H1 (cell line): ENCODE measurements at regions not wholly inside any gene's neighbourhood (a gene's known extent, or its start where the extent isn't known, plus 50 kb on each side); places are given as distances from the start of the nearest gene placed in this dataset.

Source experiments
- CTCF ChIA-PET: fragments of 300-600 bp; sonication (Branson Sonifier 250); formaldehyde crosslinking; loops from one replicate; lab custom pipeline; 2021; ENCODE audit not compliant: partially characterized antibody; lab: Charles Lee
- POLR2A ChIA-PET: fragments of 300-600 bp; sonication (Branson Sonifier 250); formaldehyde crosslinking; loops from one replicate; lab custom pipeline; 2021; ENCODE audit warnings: inconsistent platforms; ENCODE audit not compliant: partially characterized antibody; lab: Charles Lee
- DNase-seq, 2 experiments: peaks; one replicate each; pipeline versions ENCODE4 v3.0.0 to v3.0.0-alpha.2; 2010 to 2022; ENCODE audit warnings: low spot score in 2 of 2, low read depth in 1 of 2, mixed read lengths in 1 of 2
- FAIRE-seq: peaks from 2 replicates; lab custom pipeline; 2011; peaks lifted over from hg19 to GRCh38; lab: Jason Lieb, UNC
- H2AFZ ChIP-seq: 2 replicates; pipeline ENCODE4 v1.8.1; 2012; ENCODE audit warnings: low read length, inconsistent platforms
- H2AK5ac ChIP-seq: 2 replicates; pipeline ENCODE4 v1.6.1; 2013; ENCODE audit warnings: low read depth, low read length
- H2BK120ac ChIP-seq: replicated peaks from 2 replicates; pipeline ENCODE3; 2013; ENCODE audit warnings: low read depth, low read length, inconsistent platforms
- H2BK12ac ChIP-seq: 2 replicates; pipeline ENCODE4 v1.6.1; 2013; ENCODE audit warnings: low read depth, low read length
- H2BK15ac ChIP-seq: 2 replicates; pipeline ENCODE4 v1.6.1; 2013; ENCODE audit warnings: low read length
- H2BK20ac ChIP-seq: 2 replicates; pipeline ENCODE4 v1.6.1; 2013; ENCODE audit warnings: low read length
- H2BK5ac ChIP-seq: 2 replicates; pipeline ENCODE4 v1.6.1; 2013; ENCODE audit warnings: low read depth, low read length
- H3K14ac ChIP-seq: 2 replicates; pipeline ENCODE4 v1.6.1; 2013; ENCODE audit warnings: inconsistent platforms; ENCODE audit not compliant: insufficient read length
- H3K18ac ChIP-seq: 2 replicates; pipeline ENCODE4 v1.6.1; 2013; ENCODE audit warnings: low read length; ENCODE audit errors: extremely low read depth
- H3K23ac ChIP-seq: 2 replicates; pipeline ENCODE4 v1.6.1; 2013; ENCODE audit warnings: inconsistent platforms; ENCODE audit not compliant: insufficient read length
- H3K23me2 ChIP-seq: 2 replicates; pipeline ENCODE4 v1.6.1; 2013; ENCODE audit warnings: low read depth, low read length
- H3K27ac ChIP-seq: 2 replicates; pipeline ENCODE4 v1.6.1; 2011; ENCODE audit warnings: low read depth, low read length, inconsistent platforms
- H3K27me3 ChIP-seq, 4 experiments: replicated peaks in 1 of 4; 1 replicate in 1 of 4; 2 replicates in 3 of 4; pipeline versions ENCODE4 v1.6.1 to v1.8.1; 2011 to 2013; ENCODE audit warnings: low read length in 3 of 4, mild to moderate bottlenecking in 3 of 4, inconsistent platforms in 2 of 4, mixed read lengths in 2 of 4, moderate library complexity in 1 of 4; ENCODE audit not compliant: control insufficient read depth in 3 of 4, insufficient read depth in 3 of 4; ENCODE audit errors: extremely low read depth in 1 of 4
- H3K36me3 ChIP-seq, 4 experiments: 2 replicates each; pipeline versions ENCODE4 v1.6.1 to v1.8.1; 2011 to 2013; ENCODE audit warnings: mild to moderate bottlenecking in 4 of 4, low read length in 3 of 4, moderate library complexity in 2 of 4, control low read depth in 1 of 4, inconsistent platforms in 1 of 4; ENCODE audit not compliant: insufficient read depth in 4 of 4, control insufficient read depth in 2 of 4
- H3K4ac ChIP-seq: replicated peaks from 2 replicates; pipeline ENCODE3; 2013; ENCODE audit warnings: low read length, low read depth, mixed read lengths, inconsistent platforms; ENCODE audit not compliant: insufficient read length
- H3K4me1 ChIP-seq, 4 experiments: replicated peaks in 1 of 4; 1 replicate in 1 of 4; 2 replicates in 3 of 4; pipeline versions ENCODE4 v1.6.1 to v1.8.1; 2011 to 2013; ENCODE audit warnings: low read length in 3 of 4, inconsistent platforms in 2 of 4, mixed read lengths in 1 of 4; ENCODE audit not compliant: insufficient read depth in 4 of 4, control insufficient read depth in 3 of 4
- H3K4me2 ChIP-seq, 2 experiments: 2 replicates each; pipeline versions ENCODE4 v1.6.1 to v1.8.1; 2011 to 2013; ENCODE audit warnings: low read depth in 2 of 2, low read length in 2 of 2, control low read depth in 1 of 2, inconsistent platforms in 1 of 2, mild to moderate bottlenecking in 1 of 2; ENCODE audit not compliant: insufficient read depth in 1 of 2
- H3K4me3 ChIP-seq, 4 experiments: fragments of 200-600, 300-600 bp in 1 of 4; sonication (generic), shearing (Covaris generic), sonication (Bioruptor Twin) in 1 of 4; 2 replicates each; pipeline versions ENCODE4 v1.5.1 to v1.8.1; 2011 to 2016; ENCODE audit warnings: low read length in 4 of 4, low read depth in 3 of 4, control low read depth in 2 of 4, inconsistent platforms in 2 of 4, mild to moderate bottlenecking in 2 of 4, mixed read lengths in 1 of 4, moderate library complexity in 1 of 4; ENCODE audit not compliant: insufficient read depth in 2 of 4; ENCODE audit errors: extremely low read depth in 1 of 4
- H3K56ac ChIP-seq: replicated peaks from 2 replicates; pipeline ENCODE3; 2013; ENCODE audit warnings: low read depth, mild to moderate bottlenecking, mixed read lengths, low read length, inconsistent platforms; ENCODE audit not compliant: insufficient read length
- H3K79me1 ChIP-seq: 2 replicates; pipeline ENCODE4 v1.6.1; 2013; ENCODE audit warnings: low read depth, low read length, control low read depth
- H3K79me2 ChIP-seq, 2 experiments: 2 replicates each; pipeline versions ENCODE4 v1.6.1 to v1.8.1; 2012 to 2013; ENCODE audit warnings: low read length in 2 of 2, mild to moderate bottlenecking in 2 of 2, inconsistent platforms in 1 of 2; ENCODE audit not compliant: insufficient read depth in 2 of 2, control insufficient read depth in 1 of 2
- H3K9ac ChIP-seq, 4 experiments: replicated peaks in 1 of 4; 1 replicate in 1 of 4; 2 replicates in 3 of 4; pipeline versions ENCODE4 v1.6.1 to v1.8.1; 2011 to 2013; ENCODE audit warnings: low read depth in 3 of 4, low read length in 3 of 4, control low read depth in 2 of 4, mild to moderate bottlenecking in 2 of 4, moderate library complexity in 2 of 4, inconsistent platforms in 1 of 4; ENCODE audit errors: extremely low read depth in 1 of 4
- H3K9me3 ChIP-seq, 2 experiments: 2 replicates each; pipeline versions ENCODE4 v1.6.1 to v1.8.1; 2012 to 2013; ENCODE audit warnings: mild to moderate bottlenecking in 2 of 2, moderate library complexity in 2 of 2, control low read depth in 1 of 2, inconsistent platforms in 1 of 2, low read depth in 1 of 2, low read length in 1 of 2, mixed read lengths in 1 of 2; ENCODE audit not compliant: insufficient read depth in 2 of 2
- H4K20me1 ChIP-seq, 2 experiments: replicated peaks in 1 of 2; 2 replicates each; pipeline versions ENCODE3 to v1.8.1; 2011 to 2013; ENCODE audit warnings: inconsistent platforms in 2 of 2, low read length in 2 of 2, mild to moderate bottlenecking in 1 of 2; ENCODE audit not compliant: insufficient read depth in 2 of 2, control insufficient read depth in 1 of 2
- H4K5ac ChIP-seq: 2 replicates; pipeline ENCODE4 v1.6.1; 2013; ENCODE audit warnings: low read length, low read depth, mixed read lengths, inconsistent platforms; ENCODE audit not compliant: insufficient read length
- H4K8ac ChIP-seq: 2 replicates; pipeline ENCODE4 v1.8.0; 2013; ENCODE audit warnings: mild to moderate bottlenecking, moderate library complexity, low read length, inconsistent platforms; ENCODE audit not compliant: insufficient read depth; ENCODE audit errors: extremely low read depth
- H4K91ac ChIP-seq: replicated peaks from 2 replicates; pipeline ENCODE3; 2013; ENCODE audit warnings: low read length, mixed read lengths, inconsistent platforms; ENCODE audit not compliant: insufficient read length
- CEBPB ChIP-seq: IDR thresholded peaks from 2 replicates; pipeline ENCODE4 v1.6.1; 2012; ENCODE audit warnings: low read depth, low read length
- E2F6 ChIP-seq: IDR thresholded peaks from 2 replicates; pipeline ENCODE4 v1.6.1; 2012; ENCODE audit warnings: inconsistent platforms
- GTF2F1 ChIP-seq: IDR thresholded peaks from 2 replicates; pipeline ENCODE4 v1.6.1; 2012; ENCODE audit warnings: low read depth, low read length, improper control_type of control experiment, borderline replicate concordance
- KDM1A ChIP-seq: fragments of 200-600, 300-600 bp; sonication (generic); IDR thresholded peaks from 2 replicates; pipeline ENCODE4 v1.7.1; 2016; ENCODE audit warnings: mild to moderate bottlenecking, low read length, borderline replicate concordance
- RNF2 ChIP-seq: fragments of 200-900, 300-1000 bp; sonication (generic); IDR thresholded peaks from 2 replicates; pipeline ENCODE4 v1.7.1; 2016; ENCODE audit warnings: borderline replicate concordance, low read depth, mild to moderate bottlenecking, antibody characterized with exemption, low read length; ENCODE audit not compliant: poor library complexity, severe bottlenecking; ENCODE audit errors: missing control alignments
- SIX5 ChIP-seq: IDR thresholded peaks from 2 replicates; pipeline ENCODE4 v1.6.1; 2011; ENCODE audit warnings: mild to moderate bottlenecking, low read depth, low read length
- SP4 ChIP-seq: IDR thresholded peaks from 2 replicates; pipeline ENCODE4 v1.6.1; 2012; ENCODE audit warnings: low read length, inconsistent platforms
- TBP ChIP-seq: IDR thresholded peaks from 2 replicates; pipeline ENCODE4 v1.6.1; 2011; ENCODE audit warnings: low read depth, low read length, improper control_type of control experiment
- YY1 ChIP-seq: IDR thresholded peaks from 2 replicates; pipeline ENCODE4 v1.6.1; 2011; ENCODE audit warnings: low read depth, mild to moderate bottlenecking, low read length
- ZNF274 ChIP-seq: IDR thresholded peaks from 2 replicates; pipeline ENCODE4 v1.7.0; 2012; ENCODE audit warnings: low read length, borderline replicate concordance; ENCODE audit errors: extremely low read depth

DNA sequence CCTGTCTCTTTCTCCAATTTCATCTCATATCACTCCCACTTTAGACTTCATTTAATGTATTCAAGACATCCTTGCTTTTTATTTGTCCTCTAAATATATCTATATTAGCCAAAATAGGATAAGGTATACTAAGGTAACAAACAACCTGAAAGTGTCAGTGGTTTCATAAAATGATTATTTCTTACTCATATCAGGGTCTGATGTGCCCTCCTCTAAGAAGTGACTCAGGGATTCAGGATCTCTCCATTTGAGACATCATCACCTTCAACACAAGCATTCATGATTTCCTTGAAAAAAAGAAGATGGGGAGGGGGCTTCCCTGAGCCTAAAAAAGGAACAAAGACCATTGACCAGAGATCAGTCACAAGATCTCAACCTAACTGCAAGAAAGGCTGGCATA, 131.4 kb upstream of the POU2AF2 start:
- DNase-seq (no peak), FAIRE-seq (no peak)
- no peaks in the 10 kb centered on the region for H3K27me3 ChIP-seq
- no peak overlapping the region for H4K91ac ChIP-seq
- no peak overlapping the region for H3K4ac ChIP-seq
- H3K9me3 ChIP-seq = no peaks in the 10 kb centered on the region
- no peak overlapping the region for H2AK5ac ChIP-seq
- no peaks in the 10 kb centered on the region for H3K79me2 ChIP-seq
- H2BK20ac ChIP-seq = no peak overlapping the region
- no peak overlapping the region for H2AFZ ChIP-seq
- H3K9ac ChIP-seq = no peak overlapping the region
- H3K4me2 ChIP-seq = no peak overlapping the region
- no peak overlapping the region for H2BK15ac ChIP-seq
- H3K79me1 ChIP-seq = no peaks in the 10 kb centered on the region
- H3K4me1 ChIP-seq = no peaks in the 10 kb centered on the region
- no peak overlapping the region for H3K56ac ChIP-seq
- H2BK12ac ChIP-seq = no peak overlapping the region
- H3K23ac ChIP-seq = no peak overlapping the region
- no peak overlapping the region for H3K14ac ChIP-seq
- TF ChIP-seq RNF2 (no peak), GTF2F1 (no peak), ZNF274 (no peak), YY1 (no peak), SP4 (no peak), E2F6 (no peak), CEBPB (no peak), TBP (no peak), SIX5 (no peak), KDM1A (no peak)
- H4K5ac ChIP-seq = no peak overlapping the region
- no peak overlapping the region for H3K4me3 ChIP-seq
- no peaks in the 10 kb centered on the region for H4K20me1 ChIP-seq
- no peak overlapping the region for H2BK120ac ChIP-seq
- ChIA-PET POLR2A (no interaction called here), CTCF (interaction anchor here (1.1 kb wide), 1 partner anchor 113 kb away, joined by 3 read pairs; no protein-coding TSS in a partner anchor)
- H2BK5ac ChIP-seq = no peak overlapping the region
- no peak overlapping the region for H3K27ac ChIP-seq
- peaks cover 2% of the 10 kb centered on the region; the same call in 1 of the 2 replicates for H3K23me2 ChIP-seq
- H3K36me3 ChIP-seq = no peaks in the 10 kb centered on the region
- H3K18ac ChIP-seq = no peak overlapping the region
- no peak overlapping the region for H4K8ac ChIP-seq
